DOHH2 (cell line): ENCODE measurements at regions not wholly inside any gene's neighbourhood (a gene's known extent, or its start where the extent isn't known, plus 50 kb on each side); places are given as distances from the start of the nearest gene placed in this dataset.

ENCODE experiments used
- EZH2phosphoT487 ChIP-seq: fragments of 200-600 bp; sonication (generic); IDR thresholded peaks from 2 replicates; pipeline ENCODE4 v1.6.1; 2017; ENCODE audit warnings: borderline replicate concordance, mild to moderate bottlenecking, antibody characterized with exemption, low read length, moderate library complexity, mixed read lengths
- TF ChIP-seq, protein P1 (sequence below): fragments of 200-600 bp; sonication (generic); IDR thresholded peaks from one replicate; pipeline ENCODE4 v1.5.1; 2014; ENCODE audit warnings: antibody characterized with exemption, mild to moderate bottlenecking, low read depth, low read length; ENCODE audit not compliant: poor library complexity, severe bottlenecking

DNA sequence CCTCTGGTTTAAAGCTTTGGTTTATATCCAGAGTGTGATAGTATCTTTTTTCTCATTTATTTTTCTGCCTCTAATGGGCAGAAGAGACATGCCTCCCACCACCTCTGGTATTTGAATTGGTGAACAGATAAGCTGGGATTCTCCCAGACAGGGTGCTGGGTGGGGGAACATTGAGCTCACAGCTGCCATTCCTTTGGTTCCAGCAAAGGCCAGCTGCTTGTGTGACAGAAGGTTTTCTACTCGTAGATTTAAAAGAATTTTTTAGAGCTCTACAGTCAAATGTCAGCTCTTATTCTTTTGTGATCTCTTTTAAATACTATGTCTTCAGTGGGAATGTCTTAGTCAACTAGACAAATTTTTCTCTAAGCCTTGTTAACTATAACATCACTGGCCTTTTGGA lies 54.7 kb upstream of the ADAMTS16 start:
- TF ChIP-seq, protein P1, sequence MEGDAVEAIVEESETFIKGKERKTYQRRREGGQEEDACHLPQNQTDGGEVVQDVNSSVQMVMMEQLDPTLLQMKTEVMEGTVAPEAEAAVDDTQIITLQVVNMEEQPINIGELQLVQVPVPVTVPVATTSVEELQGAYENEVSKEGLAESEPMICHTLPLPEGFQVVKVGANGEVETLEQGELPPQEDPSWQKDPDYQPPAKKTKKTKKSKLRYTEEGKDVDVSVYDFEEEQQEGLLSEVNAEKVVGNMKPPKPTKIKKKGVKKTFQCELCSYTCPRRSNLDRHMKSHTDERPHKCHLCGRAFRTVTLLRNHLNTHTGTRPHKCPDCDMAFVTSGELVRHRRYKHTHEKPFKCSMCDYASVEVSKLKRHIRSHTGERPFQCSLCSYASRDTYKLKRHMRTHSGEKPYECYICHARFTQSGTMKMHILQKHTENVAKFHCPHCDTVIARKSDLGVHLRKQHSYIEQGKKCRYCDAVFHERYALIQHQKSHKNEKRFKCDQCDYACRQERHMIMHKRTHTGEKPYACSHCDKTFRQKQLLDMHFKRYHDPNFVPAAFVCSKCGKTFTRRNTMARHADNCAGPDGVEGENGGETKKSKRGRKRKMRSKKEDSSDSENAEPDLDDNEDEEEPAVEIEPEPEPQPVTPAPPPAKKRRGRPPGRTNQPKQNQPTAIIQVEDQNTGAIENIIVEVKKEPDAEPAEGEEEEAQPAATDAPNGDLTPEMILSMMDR, result no peak
- no peak for TF ChIP-seq EZH2phosphoT487
